K562 (cell line): ENCODE measurements at regions not wholly inside any gene's neighbourhood (a gene's known extent, or its start where the extent isn't known, plus 50 kb on each side); places are given as distances from the start of the nearest gene placed in this dataset.

ENCODE experiments used
- CTBP1 ChIP-seq: fragments of 450-650 bp; IDR thresholded peaks from 2 replicates; pipeline ENCODE4 v1.6.1; 2016; ENCODE audit warnings: borderline replicate concordance
- MAFK ChIP-seq: IDR thresholded peaks from 2 replicates; pipeline ENCODE4 v1.6.1; 2011; ENCODE audit warnings: low read length, improper control_type of control experiment
- NR3C1 ChIP-seq: sonication (generic); formaldehyde crosslinking; IDR thresholded peaks from 2 replicates; pipeline ENCODE4 v1.8.1; 2022; ENCODE audit warnings: missing genetic modification reagents
- POLR2A ChIP-seq: fragments of 450-650 bp; conservative IDR thresholded peaks from 2 replicates; pipeline ENCODE4 v1.6.1; 2016
- ZNF140 ChIP-seq: fragments of 250-450 bp; sonication (Bioruptor Pico); IDR thresholded peaks from 2 replicates; pipeline ENCODE4 v1.8.0; 2021; ENCODE audit warnings: moderate library complexity, mild to moderate bottlenecking, inconsistent platforms
- TF ChIP-seq, protein P1 (sequence below), 2 experiments: IDR thresholded peaks in 1 of 2; conservative IDR thresholded peaks in 1 of 2; 2 replicates each; pipeline ENCODE4 v1.6.1; 2016; ENCODE audit warnings: low read depth in 2 of 2, mild to moderate bottlenecking in 1 of 2, missing compliant biosample characterization in 1 of 2, missing genetic modification characterization in 1 of 2, moderate library complexity in 1 of 2
- TF ChIP-seq, protein P2 (sequence below): sonication (generic); formaldehyde crosslinking; IDR thresholded peaks from 2 replicates; pipeline ENCODE4 v1.9.0; 2022; ENCODE audit warnings: mild to moderate bottlenecking, missing genetic modification reagents

DNA sequence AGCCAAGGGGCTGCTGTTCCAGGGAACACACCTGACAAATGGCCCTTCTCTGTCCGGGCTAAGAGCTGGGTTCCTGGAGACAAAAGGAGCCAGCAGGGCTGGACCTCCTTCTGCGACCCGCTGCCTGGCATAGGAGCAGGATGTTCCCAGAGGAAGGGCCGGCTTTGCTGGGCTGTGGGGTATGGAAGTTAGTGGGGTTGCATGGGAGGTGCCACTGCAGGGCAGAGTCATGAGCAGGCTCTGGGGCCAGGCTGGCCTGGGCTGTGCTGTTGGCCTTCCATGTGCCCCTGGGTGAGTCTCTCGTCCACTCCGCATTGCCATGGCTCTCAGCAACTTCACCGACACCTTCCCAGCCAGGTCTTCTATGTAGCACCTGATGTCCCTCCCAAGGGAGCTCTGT, 507.6 kb downstream of the PTPRU start:
- TF ChIP-seq NR3C1 (CRISPR knock-in tag), result no peak
- TF ChIP-seq CTBP1, result no peak
- TF ChIP-seq ZNF140 (CRISPR knock-in tag), result no peak
- no peak for TF ChIP-seq POLR2A
- TF ChIP-seq MAFK, result no peak
- TF ChIP-seq, protein P1, sequence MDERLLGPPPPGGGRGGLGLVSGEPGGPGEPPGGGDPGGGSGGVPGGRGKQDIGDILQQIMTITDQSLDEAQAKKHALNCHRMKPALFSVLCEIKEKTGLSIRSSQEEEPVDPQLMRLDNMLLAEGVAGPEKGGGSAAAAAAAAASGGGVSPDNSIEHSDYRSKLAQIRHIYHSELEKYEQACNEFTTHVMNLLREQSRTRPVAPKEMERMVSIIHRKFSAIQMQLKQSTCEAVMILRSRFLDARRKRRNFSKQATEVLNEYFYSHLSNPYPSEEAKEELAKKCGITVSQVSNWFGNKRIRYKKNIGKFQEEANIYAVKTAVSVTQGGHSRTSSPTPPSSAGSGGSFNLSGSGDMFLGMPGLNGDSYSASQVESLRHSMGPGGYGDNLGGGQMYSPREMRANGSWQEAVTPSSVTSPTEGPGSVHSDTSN (CRISPR knock-in tag; IDR thresholded peaks at IDR 0.05; ENCODE audit: low read depth), result no peak
- TF ChIP-seq, protein P1 (tag; conservative IDR thresholded peaks at IDR 0.05; ENCODE audit: low read depth), result no peak
- TF ChIP-seq, protein P2, sequence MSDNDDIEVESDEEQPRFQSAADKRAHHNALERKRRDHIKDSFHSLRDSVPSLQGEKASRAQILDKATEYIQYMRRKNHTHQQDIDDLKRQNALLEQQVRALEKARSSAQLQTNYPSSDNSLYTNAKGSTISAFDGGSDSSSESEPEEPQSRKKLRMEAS (CRISPR knock-in tag), result no peak
